HepG2 (cell line): ENCODE measurements at regions not wholly inside any gene's neighbourhood (a gene's known extent, or its start where the extent isn't known, plus 50 kb on each side); places are given as distances from the start of the nearest gene placed in this dataset.

Source experiments
- BCLAF1 ChIP-seq: fragments of 450-650 bp; IDR thresholded peaks from 2 replicates; pipeline ENCODE4 v1.6.1; 2017; ENCODE audit warnings: mild to moderate bottlenecking
- DNMT1 ChIP-seq: sonication (generic); formaldehyde crosslinking; IDR thresholded peaks from 2 replicates; pipeline ENCODE4 v1.5.1; 2020; ENCODE audit warnings: mild to moderate bottlenecking, missing genetic modification reagents
- FUBP1 ChIP-seq: sonication (generic); formaldehyde crosslinking; IDR thresholded peaks from 2 replicates; pipeline ENCODE4 v1.5.1; 2020; ENCODE audit warnings: missing genetic modification reagents, mild to moderate bottlenecking, borderline replicate concordance
- GFI1 ChIP-seq: sonication (generic); formaldehyde crosslinking; IDR thresholded peaks from 2 replicates; pipeline ENCODE4 v1.5.0; 2020; ENCODE audit warnings: missing genetic modification reagents, mild to moderate bottlenecking, borderline replicate concordance
- GLMP ChIP-seq: sonication (generic); formaldehyde crosslinking; IDR thresholded peaks from 2 replicates; pipeline ENCODE4 v1.9.0; 2021; ENCODE audit warnings: missing genetic modification reagents, mild to moderate bottlenecking, borderline replicate concordance
- GMEB1 ChIP-seq: sonication (generic); formaldehyde crosslinking; IDR thresholded peaks from 2 replicates; pipeline ENCODE4 v1.5.1; 2020; ENCODE audit warnings: missing genetic modification reagents, mild to moderate bottlenecking, borderline replicate concordance
- HDAC6 ChIP-seq: fragments of 200-600 bp; sonication (generic); IDR thresholded peaks from 2 replicates; pipeline ENCODE4 v1.7.0; 2017; ENCODE audit warnings: mild to moderate bottlenecking, antibody characterized with exemption, low read length, low read depth
- KMT2B ChIP-seq: IDR thresholded peaks from 2 replicates; pipeline ENCODE4 v1.6.1; 2016; ENCODE audit warnings: missing genetic modification reagents, missing compliant biosample characterization
- SNRNP70 ChIP-seq: fragments of 200-400 bp; formaldehyde crosslinking; IDR thresholded peaks from 2 replicates; pipeline ENCODE4 v1.6.1; 2017; ENCODE audit warnings: mild to moderate bottlenecking, low read depth, low read length, moderate library complexity
- TFE3 ChIP-seq: IDR thresholded peaks from 2 replicates; pipeline ENCODE4 v1.6.1; 2016
- TRIM22 ChIP-seq: fragments of 450-650 bp; IDR thresholded peaks from 2 replicates; pipeline ENCODE4 v1.6.1; 2017
- ZNF180 ChIP-seq: sonication (generic); formaldehyde crosslinking; IDR thresholded peaks from 2 replicates; pipeline ENCODE4 v1.4.0; 2020; ENCODE audit warnings: low read depth, missing genetic modification reagents, borderline replicate concordance
- ZNF225 ChIP-seq: sonication (generic); formaldehyde crosslinking; IDR thresholded peaks from 2 replicates; pipeline ENCODE4 v1.4.0; 2020; ENCODE audit warnings: mild to moderate bottlenecking, missing genetic modification reagents
- ZNF431 ChIP-seq: sonication (generic); formaldehyde crosslinking; IDR thresholded peaks from 2 replicates; pipeline ENCODE4 v1.9.0; 2022; ENCODE audit warnings: missing genetic modification reagents, low read depth, mild to moderate bottlenecking, borderline replicate concordance
- ZSCAN31 ChIP-seq: sonication (generic); formaldehyde crosslinking; IDR thresholded peaks from 2 replicates; pipeline ENCODE4 v1.5.0; 2020; ENCODE audit warnings: low read depth, mild to moderate bottlenecking, missing genetic modification reagents

- TF ChIP-seq SNRNP70 (no peak), DNMT1 (no peak), ZSCAN31 (CRISPR knock-in tag) (peak; percentile 96), TRIM22 (no peak), GFI1 (CRISPR knock-in tag) (peak; percentile 92), ZNF225 (peak; percentile 64; the same call in 1 of the 2 replicates), ZNF431 (CRISPR knock-in tag) (no peak; the same call in 1 of the 2 replicates), BCLAF1 (no peak), ZNF180 (CRISPR knock-in tag) (no peak), HDAC6 (no peak), GMEB1 (CRISPR knock-in tag) (no peak; the same call in 1 of the 2 replicates), KMT2B (CRISPR knock-in tag) (peak; percentile 34), GLMP (CRISPR knock-in tag) (no peak), TFE3 (CRISPR knock-in tag) (peak; percentile 90), FUBP1 (CRISPR knock-in tag) (no peak)
These were observed 321.0 kb downstream of the RPS6KC1 start (continued) for GRCh38 chr1:213371847-213372619.
